Neural progenitor cell (in vitro differentiated cells): ENCODE measurements at regions not wholly inside any gene's neighbourhood (a gene's known extent, or its start where the extent isn't known, plus 50 kb on each side); places are given as distances from the start of the nearest gene placed in this dataset.
"Not testable (repeated sequence)": the region's sequence is repeated elsewhere in the genome, so short reads cannot be mapped to it uniquely, and the experiment has no call there.

Experiments
- EZH2 ChIP-seq: fragments of 200-600 bp; sonication (generic); IDR thresholded peaks from 2 replicates; pipeline ENCODE4 v1.6.1; 2017; ENCODE audit warnings: antibody characterized with exemption, mild to moderate bottlenecking, moderate library complexity
- TF ChIP-seq, protein P1 (sequence below): fragments of 200-600 bp; sonication (generic); IDR thresholded peaks from 2 replicates; pipeline ENCODE4 v1.5.1; 2017; ENCODE audit warnings: antibody characterized with exemption, mild to moderate bottlenecking

DNA sequence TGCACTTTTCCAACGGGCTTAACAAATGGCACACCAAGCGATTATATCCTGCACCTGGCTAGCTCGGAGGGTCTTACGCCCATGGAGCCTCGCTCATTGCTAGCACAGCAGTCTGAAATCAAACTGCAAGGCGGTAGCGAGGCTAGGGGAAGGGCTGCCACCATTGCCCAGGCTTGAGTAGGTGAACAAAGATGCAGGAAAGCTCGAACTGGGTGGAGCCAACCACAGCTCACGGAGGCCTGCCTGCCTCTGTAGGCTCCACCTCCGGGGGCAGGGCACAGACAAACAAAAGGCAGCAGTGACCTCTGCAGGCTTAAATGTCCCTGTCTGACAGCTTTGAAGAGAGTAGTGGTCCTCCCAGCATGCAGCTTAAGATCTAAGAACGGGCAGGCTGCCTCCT lies 365.4 kb downstream of the MMUT start:
- TF ChIP-seq, protein P1, sequence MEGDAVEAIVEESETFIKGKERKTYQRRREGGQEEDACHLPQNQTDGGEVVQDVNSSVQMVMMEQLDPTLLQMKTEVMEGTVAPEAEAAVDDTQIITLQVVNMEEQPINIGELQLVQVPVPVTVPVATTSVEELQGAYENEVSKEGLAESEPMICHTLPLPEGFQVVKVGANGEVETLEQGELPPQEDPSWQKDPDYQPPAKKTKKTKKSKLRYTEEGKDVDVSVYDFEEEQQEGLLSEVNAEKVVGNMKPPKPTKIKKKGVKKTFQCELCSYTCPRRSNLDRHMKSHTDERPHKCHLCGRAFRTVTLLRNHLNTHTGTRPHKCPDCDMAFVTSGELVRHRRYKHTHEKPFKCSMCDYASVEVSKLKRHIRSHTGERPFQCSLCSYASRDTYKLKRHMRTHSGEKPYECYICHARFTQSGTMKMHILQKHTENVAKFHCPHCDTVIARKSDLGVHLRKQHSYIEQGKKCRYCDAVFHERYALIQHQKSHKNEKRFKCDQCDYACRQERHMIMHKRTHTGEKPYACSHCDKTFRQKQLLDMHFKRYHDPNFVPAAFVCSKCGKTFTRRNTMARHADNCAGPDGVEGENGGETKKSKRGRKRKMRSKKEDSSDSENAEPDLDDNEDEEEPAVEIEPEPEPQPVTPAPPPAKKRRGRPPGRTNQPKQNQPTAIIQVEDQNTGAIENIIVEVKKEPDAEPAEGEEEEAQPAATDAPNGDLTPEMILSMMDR, result not testable (repeated sequence)
- not testable (repeated sequence) for TF ChIP-seq EZH2
